ENCODE measurements at regions not wholly inside any gene's neighbourhood (a gene's known extent, or its start where the extent isn't known, plus 50 kb on each side); places are given as distances from the start of the nearest gene placed in this dataset.
"Not testable (repeated sequence)": the region's sequence is repeated elsewhere in the genome, so short reads cannot be mapped to it uniquely, and the experiment has no call there.

- intact Hi-C loops (cut with DNase I; ENCODE audit: low total_unique reads), result no loop called here
- TF ChIP-seq POLR2A (IDR thresholded peaks at IDR 0.05) (no peak), CTCF (IDR thresholded peaks at IDR 0.05) (no peak)
- no peak for DNase-seq (ENCODE audit: low spot score in 2 of 2)
- no peak overlapping the region for H3K4me3 ChIP-seq (ENCODE audit: low read depth, poor library complexity, severe bottlenecking)
- WGBS, 2 donors, result 90 to 93% methylated on average over 3 of the region's 3 CpGs
These were observed 143.4 kb upstream of the TMEM168 start for GRCh38 chr7:112933598-112933997.

GRCh38 chr7:112930787-112931186 is 140.6 kb upstream of the TMEM168 start:
- no peak for DNase-seq (ENCODE audit: low spot score in 2 of 2)
- intact Hi-C loops (cut with DNase I; ENCODE audit: low total_unique reads), result no loop called here
- H3K4me3 ChIP-seq (ENCODE audit: low read depth, poor library complexity, severe bottlenecking), result no peak overlapping the region
- WGBS, 2 donors, result 49 to 63% methylated on average over 2 of the region's 2 CpGs
- TF ChIP-seq POLR2A (IDR thresholded peaks at IDR 0.05), result no peak
- no peak for TF ChIP-seq CTCF (IDR thresholded peaks at IDR 0.05)

- TF ChIP-seq POLR2A (IDR thresholded peaks at IDR 0.05) (no peak), CTCF (IDR thresholded peaks at IDR 0.05) (no peak)
- intact Hi-C loops (cut with DNase I; ENCODE audit: low total_unique reads), result no loop called here
- 92 to 94% methylated on average over 3 of the region's 3 CpGs for WGBS, 2 donors
- H3K4me3 ChIP-seq (ENCODE audit: low read depth, poor library complexity, severe bottlenecking), result no peak overlapping the region
- no peak for DNase-seq (ENCODE audit: low spot score in 2 of 2)
These were observed 139.2 kb upstream of the TMEM168 start for GRCh38 chr7:112929421-112929820.

GRCh38 chr7:112926018-112926417 is 135.8 kb upstream of the TMEM168 start:
- intact Hi-C loops (cut with DNase I; ENCODE audit: low total_unique reads), result no loop called here
- DNase-seq (ENCODE audit: low spot score in 2 of 2), result no peak
- H3K4me3 ChIP-seq (ENCODE audit: low read depth, poor library complexity, severe bottlenecking), result no peak overlapping the region
- TF ChIP-seq CTCF (IDR thresholded peaks at IDR 0.05), result no peak
- no peak for TF ChIP-seq POLR2A (IDR thresholded peaks at IDR 0.05)

- H3K4me3 ChIP-seq (ENCODE audit: low read depth, poor library complexity, severe bottlenecking); DNase-seq (ENCODE audit: low spot score in 2 of 2); intact Hi-C loops (cut with DNase I; ENCODE audit: low total_unique reads): not testable (repeated sequence)
- 87 to 98% methylated on average over 7 to 10 of the region's 25 CpGs for WGBS, 2 donors
These were observed 132.4 kb upstream of the TMEM168 start for GRCh38 chr7:112922546-112922945.

- H3K4me3 ChIP-seq (ENCODE audit: low read depth, poor library complexity, severe bottlenecking); intact Hi-C loops (cut with DNase I; ENCODE audit: low total_unique reads); DNase-seq (ENCODE audit: low spot score in 2 of 2): not testable (repeated sequence)
- 95 to 96% methylated on average over 18 of the region's 18 CpGs for WGBS, 2 donors
These were observed 126.2 kb upstream of the TMEM168 start for GRCh38 chr7:112916431-112916830.

GRCh38 chr7:112908086-112908485 is 117.9 kb upstream of the TMEM168 start:
- intact Hi-C loops (cut with DNase I; ENCODE audit: low total_unique reads), result no loop called here
- WGBS, 2 donors, result 81 to 87% methylated on average over 2 of the region's 2 CpGs
- no peak overlapping the region for H3K4me3 ChIP-seq (ENCODE audit: low read depth, poor library complexity, severe bottlenecking)
- no peak for DNase-seq (ENCODE audit: low spot score in 2 of 2)
- no peak for TF ChIP-seq POLR2A (IDR thresholded peaks at IDR 0.05)
- no peak for TF ChIP-seq CTCF (IDR thresholded peaks at IDR 0.05)
